Posterior vena cava (tissue), 2 donors: ENCODE measurements at regions not wholly inside any gene's neighbourhood (a gene's known extent, or its start where the extent isn't known, plus 50 kb on each side); places are given as distances from the start of the nearest gene placed in this dataset.

Experiments
- DNase-seq: peaks from one replicate; pipeline ENCODE4 v3.0.0-alpha.2; 2020; ENCODE audit warnings: low spot score
- intact Hi-C, 2 donors: fragments of 100-400 bp; cut with DNase I; formaldehyde crosslinking; loops; one replicate each; pipeline versions ENCODE4 v1.14.1 to v1.14.2; 2022 to 2023
- donor health status: DM: yes; HTN: yes; CAD: no.
- donor health status: DM: yes; HTN: yes; CAD: no.

- no peak for DNase-seq
- intact Hi-C loops = no loop called here
These were observed 129.2 kb upstream of the FST start for GRCh38 chr5:53350991-53351770.

GRCh38 chr5:53355316-53355715 lies 125.1 kb upstream of the FST start:
- intact Hi-C loops = no loop called here

DNA sequence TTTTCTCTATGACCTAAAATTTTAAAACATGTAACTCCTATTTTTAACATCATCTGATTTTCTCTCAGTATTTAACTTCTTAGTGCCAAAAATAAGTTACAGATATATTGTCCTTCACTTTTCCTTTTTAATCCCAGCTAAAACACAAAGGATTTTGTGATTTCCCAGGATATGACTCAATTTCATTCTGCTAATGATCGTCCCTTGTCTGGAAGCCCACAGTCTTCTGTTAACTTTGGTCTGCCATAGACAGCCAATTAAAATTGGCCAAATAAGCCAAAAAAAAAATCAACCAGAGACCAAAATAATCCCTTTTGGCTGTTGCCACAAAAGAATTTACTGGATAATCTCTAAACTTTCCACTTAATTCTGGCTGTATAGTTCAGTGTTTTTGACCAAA lies 124.5 kb upstream of the FST start:
- DNase-seq = no peak
- intact Hi-C loops = no loop called here

More at GRCh38 chr5:53355316-53355715, 125.1 kb upstream of the FST start:
- no peak for DNase-seq

DNA sequence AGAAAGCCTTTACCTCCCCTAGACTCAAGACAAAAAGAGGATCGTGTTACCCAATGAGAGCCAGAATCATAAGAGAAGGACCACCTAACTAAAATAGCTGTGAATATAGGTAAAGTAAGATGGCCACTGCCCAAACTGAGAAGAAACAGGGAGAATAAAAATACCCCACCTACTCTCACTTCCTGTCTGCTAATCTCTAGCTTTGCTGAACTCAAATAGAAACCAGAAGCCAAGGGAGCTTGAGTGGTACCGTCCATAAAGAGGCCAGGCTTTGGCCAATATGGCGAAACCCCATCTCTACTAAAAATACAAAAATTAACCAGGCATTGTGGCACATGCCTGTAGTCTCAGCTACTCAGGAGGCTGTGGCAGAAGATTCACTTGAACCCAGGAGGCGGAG lies 123.0 kb upstream of the FST start:
- intact Hi-C loops = no loop called here

DNA sequence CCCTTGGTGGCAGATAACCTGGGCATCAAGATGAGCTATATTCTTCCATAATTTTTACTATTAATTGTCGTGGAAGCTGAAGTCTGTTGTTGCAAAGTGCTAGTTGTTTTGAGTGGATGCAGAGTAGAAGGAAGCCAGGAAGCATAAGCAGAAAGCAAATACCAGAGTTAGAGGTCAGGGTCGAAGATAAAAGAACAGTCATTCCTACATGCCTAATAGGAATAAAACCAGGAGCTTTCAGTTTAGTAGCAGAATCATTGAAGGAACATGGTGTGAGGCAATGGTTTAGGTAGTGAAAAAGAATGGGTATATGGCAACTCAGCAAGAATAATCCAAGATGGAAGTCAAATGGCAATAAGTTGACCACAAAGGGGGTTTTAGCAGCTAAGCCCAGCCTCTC lies 121.6 kb upstream of the FST start:
- DNase-seq = no peak
- intact Hi-C loops = no loop called here

More for the DNA sequence above, 123.0 kb upstream of the FST start:
- no peak for DNase-seq

DNA sequence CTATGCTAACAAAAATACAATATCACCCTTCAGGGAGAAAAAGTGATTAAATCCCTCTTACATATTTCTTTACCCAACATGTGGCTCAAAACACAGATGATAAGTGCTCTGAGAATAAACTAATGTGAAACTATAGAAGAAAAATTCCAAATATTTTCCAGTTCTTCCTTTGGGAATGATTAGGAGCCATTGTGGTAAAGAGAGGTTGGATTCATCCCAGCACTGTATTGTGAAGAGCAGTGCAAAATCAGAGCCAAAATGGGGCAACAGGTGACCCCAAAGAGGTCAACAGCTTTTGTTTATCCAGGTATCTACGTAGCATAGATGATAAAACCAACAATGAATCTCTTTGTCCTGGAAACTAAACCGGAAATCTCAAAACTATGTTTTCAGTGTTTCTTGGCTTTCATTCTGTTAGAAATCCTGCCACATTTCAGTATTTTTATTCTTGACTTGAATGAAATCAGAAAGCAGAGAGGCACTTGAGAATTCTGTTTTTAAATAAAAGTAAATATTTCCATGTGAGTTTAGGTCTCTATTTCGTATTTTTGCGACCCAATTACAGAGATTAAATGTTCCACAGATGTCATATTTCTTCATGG lies 120.4 kb upstream of the FST start:
- DNase-seq = no peak
- intact Hi-C loops = no loop called here

GRCh38 chr5:53360811-53361210 lies 119.6 kb upstream of the FST start:
- intact Hi-C loops = no loop called here
- DNase-seq = no peak

GRCh38 chr5:53361708-53362107 lies 118.7 kb upstream of the FST start:
- no peak for DNase-seq
- intact Hi-C loops = no loop called here

- intact Hi-C loops = no loop called here
- DNase-seq = no peak
These were observed 117.9 kb upstream of the FST start for GRCh38 chr5:53362521-53362941.

GRCh38 chr5:53364061-53364460 lies 116.4 kb upstream of the FST start:
- intact Hi-C loops = no loop called here
- no peak for DNase-seq

- DNase-seq = no peak
- intact Hi-C loops = no loop called here
These were observed 114.2 kb upstream of the FST start for GRCh38 chr5:53366245-53366644.

DNA sequence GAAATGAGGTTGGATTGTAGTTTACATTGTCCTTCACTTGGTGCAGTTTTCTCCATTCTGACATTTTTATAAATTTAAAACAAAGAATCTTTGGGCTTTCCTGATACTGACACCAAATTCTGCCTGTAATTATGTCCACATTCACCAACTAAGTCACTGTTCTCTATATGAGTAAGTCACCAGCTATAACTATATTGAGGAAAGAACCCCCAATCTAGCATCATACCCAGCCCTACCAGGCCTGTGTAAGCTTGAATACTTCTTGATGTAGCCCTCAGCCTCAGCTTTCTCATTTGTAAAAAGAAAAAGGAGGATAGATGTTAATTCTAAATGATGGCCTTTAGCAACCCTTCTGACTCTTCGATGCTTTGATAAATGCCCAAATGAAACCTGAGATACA lies 112.7 kb upstream of the FST start:
- DNase-seq = no peak
- intact Hi-C loops = no loop called here

DNA sequence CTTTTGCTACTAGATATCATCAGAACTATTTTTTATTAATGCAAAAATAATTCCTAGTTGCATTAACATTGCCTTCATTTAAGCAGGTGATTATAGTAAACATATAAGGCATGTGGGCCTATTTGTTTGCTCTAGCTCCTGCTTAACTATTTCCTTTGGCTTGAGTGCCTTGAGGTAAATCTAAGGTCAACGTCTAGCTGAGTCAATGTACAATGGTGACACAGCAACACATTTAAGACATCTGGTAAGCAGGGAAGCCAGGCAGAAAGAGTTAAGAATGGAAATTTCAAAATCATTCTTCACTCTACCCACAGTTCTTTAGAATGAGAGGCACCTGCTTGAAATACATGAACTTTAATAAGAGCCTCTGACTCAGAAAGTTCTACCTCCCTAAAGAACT lies 111.9 kb upstream of the FST start:
- intact Hi-C loops = no loop called here
- DNase-seq = no peak

GRCh38 chr5:53368966-53369605 lies 111.3 kb upstream of the FST start:
- intact Hi-C loops = no loop called here
- no peak for DNase-seq

DNA sequence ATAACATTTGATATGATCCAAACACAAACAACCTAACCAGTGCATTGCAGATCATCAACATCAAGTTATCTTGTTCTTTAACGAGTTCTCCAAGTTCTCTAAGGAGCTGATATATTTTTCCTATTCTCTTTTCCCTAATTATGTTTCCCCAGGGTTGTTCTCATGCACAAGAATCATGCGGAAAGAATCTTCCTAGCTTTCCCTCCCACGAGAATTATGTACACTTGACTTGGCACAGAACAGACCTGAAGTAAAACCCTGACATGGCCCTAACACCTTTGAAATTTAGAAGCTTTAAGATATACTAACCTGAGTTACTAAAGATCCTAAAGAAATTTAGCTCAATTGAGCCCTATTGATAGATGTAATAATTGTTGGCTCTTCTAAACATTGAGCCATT lies 110.7 kb upstream of the FST start:
- intact Hi-C loops = no loop called here
- no peak for DNase-seq

- intact Hi-C loops = no loop called here
- no peak for DNase-seq
These were observed 106.8 kb upstream of the FST start for GRCh38 chr5:53373451-53374158.

GRCh38 chr5:53376853-53377252 lies 103.6 kb upstream of the FST start:
- intact Hi-C loops = no loop called here
- no peak for DNase-seq

GRCh38 chr5:53378190-53378589 lies 102.2 kb upstream of the FST start:
- no peak for DNase-seq
- intact Hi-C loops = no loop called here

GRCh38 chr5:53378590-53379247 lies 101.7 kb upstream of the FST start:
- DNase-seq = no peak
- intact Hi-C loops = no loop called here

- intact Hi-C loops = no loop called here
- no peak for DNase-seq
These were observed 94.1 kb upstream of the FST start for GRCh38 chr5:53386341-53386740.
